Stomach (tissue), 8 donors: ENCODE measurements at regions not wholly inside any gene's neighbourhood (a gene's known extent, or its start where the extent isn't known, plus 50 kb on each side); places are given as distances from the start of the nearest gene placed in this dataset.

Experiments
- DNase-seq, 2 donors: peaks; one replicate each; pipeline versions ENCODE4 v3.0.0 to v3.0.0-alpha.2; 2013 to 2019
- H3K27ac ChIP-seq, 5 donors: fragments of 200-600 bp in 4 of 5; sonication (generic) in 4 of 5; one replicate each; pipeline ENCODE4 v1.5.1; 2013 to 2019; ENCODE audit warnings: mild to moderate bottlenecking in 1 of 5, moderate library complexity in 1 of 5
- H3K27me3 ChIP-seq, 3 donors: fragments of 200-600 bp; sonication (generic); one replicate each; pipeline ENCODE4 v1.5.1; 2017 to 2019; ENCODE audit warnings: mixed run types in 1 of 3
- H3K36me3 ChIP-seq, 4 donors: fragments of 200-600 bp; sonication (generic); 1 replicate in 3 of 4; 2 replicates in 1 of 4; pipeline ENCODE4 v1.5.1; 2016 to 2019
- H3K4me1 ChIP-seq, 4 donors: fragments of 200-600 bp; sonication (generic); one replicate each; pipeline ENCODE4 v1.5.1; 2016 to 2019
- H3K4me3 ChIP-seq, 4 donors: fragments of 200-600 bp; sonication (generic) in 3 of 4; one replicate each; pipeline ENCODE4 v1.5.1; 2016 to 2019; ENCODE audit warnings: mild to moderate bottlenecking in 1 of 4
- H3K9me3 ChIP-seq, 4 donors: fragments of 200-600 bp; sonication (generic); one replicate each; pipeline ENCODE4 v1.5.1; 2016 to 2019
- CTCF ChIP-seq, 7 experiments: fragments of 450-650 bp in 4 of 7; fragments of 200-600 bp in 3 of 7; sonication (generic) in 3 of 7; IDR thresholded peaks; one replicate each; pipeline ENCODE4 v1.5.1; 2016 to 2019; ENCODE audit warnings: antibody characterized with exemption in 7 of 7, control low read depth in 2 of 7, mild to moderate bottlenecking in 1 of 7
- EP300 ChIP-seq: sonication (generic); formaldehyde crosslinking; IDR thresholded peaks from one replicate; pipeline ENCODE4 v1.6.1; 2017; ENCODE audit warnings: antibody characterized with exemption
- POLR2A ChIP-seq, 4 donors: fragments of 450-650 bp; IDR thresholded peaks; one replicate each; pipeline ENCODE4 v1.6.1; 2016; ENCODE audit warnings: antibody characterized with exemption in 4 of 4, control low read depth in 2 of 4, mild to moderate bottlenecking in 1 of 4, moderate library complexity in 1 of 4
- POLR2AphosphoS5 ChIP-seq, 3 donors: sonication (generic); formaldehyde crosslinking; IDR thresholded peaks; one replicate each; pipeline ENCODE4 v1.6.1; 2016; ENCODE audit warnings: antibody characterized with exemption in 3 of 3
- WGBS, 5 donors: extraction: QIAGEN DNeasy Blood & Tissue Kit in 3 of 5; methylation state at CpG; one replicate each; pipeline versions ENCODE4 v1.1.5 to v1.1.7; 2013 to 2018; 5-methylcytosine and 5-hydroxymethylcytosine counted together
- intact Hi-C: fragments of 100-400 bp; cut with DNase I; formaldehyde crosslinking; loops from one replicate; pipeline ENCODE4 v1.15.1; 2023; ENCODE audit warnings: low total_unique reads
- donor health status: healthy with polysubstance abuse.
- donor health status: Bipolar disorder and iron deficiency.
- donor health status: healthy.

- Histone ChIP-seq H3K9me3 (no peaks in the 10 kb centered on the region), H3K27ac (no peak overlapping the region), H3K4me3 (no peak overlapping the region), H3K27me3 (no peaks in the 10 kb centered on the region), H3K36me3 (no peaks in the 10 kb centered on the region), H3K4me1 (no peaks in the 10 kb centered on the region)
- 69 to 84% (median 79%) methylated on average over 3 of the region's 3 CpGs for WGBS, 5 donors
- no peak for DNase-seq
- TF ChIP-seq EP300: no peak
- TF ChIP-seq CTCF (IDR thresholded peaks at IDR 0.05): no peak
- TF ChIP-seq POLR2AphosphoS5 (IDR thresholded peaks at IDR 0.05): no peak
- intact Hi-C loops: no loop called here
Observed at GRCh38 chr4:123206016-123206415, 190.6 kb upstream of the SPRY1 start.

- intact Hi-C loops: no loop called here
- no peak for DNase-seq
- H3K27ac ChIP-seq: no peak overlapping the region
- no peaks in the 10 kb centered on the region for H3K36me3 ChIP-seq
- WGBS, 5 donors: 89 to 98% (median 97%) methylated on average over 4 of the region's 4 CpGs
- no peaks in the 10 kb centered on the region for H3K4me1 ChIP-seq
- no peaks in the 10 kb centered on the region for H3K9me3 ChIP-seq
- no peaks in the 10 kb centered on the region for H3K27me3 ChIP-seq
- TF ChIP-seq POLR2A (IDR thresholded peaks at IDR 0.05) (no peak), EP300 (no peak), POLR2AphosphoS5 (IDR thresholded peaks at IDR 0.05) (no peak), CTCF (IDR thresholded peaks at IDR 0.05) (no peak)
- no peak overlapping the region for H3K4me3 ChIP-seq
Observed at GRCh38 chr4:123209436-123209835, 187.2 kb upstream of the SPRY1 start.

- intact Hi-C loops: no loop called here
- no peak overlapping the region for H3K27ac ChIP-seq
- H3K27me3 ChIP-seq: no peaks in the 10 kb centered on the region
- no peaks in the 10 kb centered on the region for H3K9me3 ChIP-seq
- H3K4me1 ChIP-seq: no peaks in the 10 kb centered on the region
- DNase-seq: no peak
- H3K36me3 ChIP-seq: no peaks in the 10 kb centered on the region
- no peak overlapping the region for H3K4me3 ChIP-seq
- no peak for TF ChIP-seq EP300
- no peak for TF ChIP-seq POLR2A (IDR thresholded peaks at IDR 0.05)
- TF ChIP-seq POLR2AphosphoS5 (IDR thresholded peaks at IDR 0.05): no peak
- no peak for TF ChIP-seq CTCF (IDR thresholded peaks at IDR 0.05)
- WGBS, 5 donors: 88 to 97% (median 96%) methylated on average over 1 of the region's 1 CpG
Observed at GRCh38 chr4:123215536-123215935, 181.1 kb upstream of the SPRY1 start.

- TF ChIP-seq POLR2A (IDR thresholded peaks at IDR 0.05): no peak
- TF ChIP-seq POLR2AphosphoS5 (IDR thresholded peaks at IDR 0.05): no peak
- TF ChIP-seq CTCF (IDR thresholded peaks at IDR 0.05): no peak
- TF ChIP-seq EP300: no peak
- Histone ChIP-seq H3K9me3 (no peaks in the 10 kb centered on the region), H3K36me3 (no peaks in the 10 kb centered on the region), H3K4me1 (no peaks in the 10 kb centered on the region), H3K27ac (no peak overlapping the region), H3K4me3 (no peak overlapping the region), H3K27me3 (no peaks in the 10 kb centered on the region)
- WGBS, 5 donors: 21 to 48% (median 31%) methylated on average over 1 of the region's 1 CpG
- no peak for DNase-seq
- intact Hi-C loops: no loop called here
Observed at GRCh38 chr4:123216543-123216942, 180.1 kb upstream of the SPRY1 start.

- no peaks in the 10 kb centered on the region for H3K4me1 ChIP-seq
- intact Hi-C loops: no loop called here
- H3K27me3 ChIP-seq: no peaks in the 10 kb centered on the region
- DNase-seq: no peak
- no peak overlapping the region for H3K4me3 ChIP-seq
- no peak overlapping the region for H3K27ac ChIP-seq
- TF ChIP-seq POLR2A (IDR thresholded peaks at IDR 0.05): no peak
- TF ChIP-seq CTCF (IDR thresholded peaks at IDR 0.05): no peak
- no peak for TF ChIP-seq POLR2AphosphoS5 (IDR thresholded peaks at IDR 0.05)
- no peak for TF ChIP-seq EP300
- no peaks in the 10 kb centered on the region for H3K9me3 ChIP-seq
- no peaks in the 10 kb centered on the region for H3K36me3 ChIP-seq
Observed at GRCh38 chr4:123216946-123217345, 179.6 kb upstream of the SPRY1 start.
